Activated T-cell treated with anti-CD3 and anti-CD28 coated beads, Interleukin-2, amount 50 U/mL, for 72 hours (primary cell): ENCODE measurements at regions not wholly inside any gene's neighbourhood (a gene's known extent, or its start where the extent isn't known, plus 50 kb on each side); places are given as distances from the start of the nearest gene placed in this dataset.

Experiments used
- ATAC-seq, 2 donors: fragments of 150-1000 bp; cut with Tn5 transposase; replicated peaks in 1 of 2; 2 replicates each; pipeline ENCODE4 v1.10.0; 2021; ENCODE audit warnings: moderate library complexity in 2 of 2, mild to moderate bottlenecking in 1 of 2
- DNase-seq, 2 donors: peaks; one replicate each; pipeline ENCODE4 v3.0.0; 2021 to 2022; ENCODE audit warnings: mixed read lengths in 1 of 2
- H3K27ac Mint-ChIP-seq: one replicate; pipeline ENCODE4 v1.8.0; 2022; ENCODE audit warnings: mild to moderate bottlenecking, moderate library complexity, mixed read lengths
- H3K27me3 Mint-ChIP-seq: one replicate; pipeline ENCODE4 v1.8.0; 2022; ENCODE audit warnings: low read depth, mixed read lengths
- H3K36me3 Mint-ChIP-seq, 2 donors: one replicate each; pipeline ENCODE4 v1.8.0; 2022; ENCODE audit warnings: mixed read lengths in 2 of 2, mild to moderate bottlenecking in 1 of 2; ENCODE audit not compliant: insufficient read depth in 2 of 2
- H3K4me1 Mint-ChIP-seq: one replicate; pipeline ENCODE4 v1.8.0; 2022; ENCODE audit warnings: low read depth, mixed read lengths
- H3K4me3 Mint-ChIP-seq, 2 donors: one replicate each; pipeline ENCODE4 v1.8.0; 2022; ENCODE audit warnings: mild to moderate bottlenecking in 2 of 2, mixed read lengths in 2 of 2, moderate library complexity in 2 of 2
- H3K9me3 Mint-ChIP-seq, 2 donors: one replicate each; pipeline ENCODE4 v1.8.0; 2022; ENCODE audit warnings: mixed read lengths in 2 of 2

DNA sequence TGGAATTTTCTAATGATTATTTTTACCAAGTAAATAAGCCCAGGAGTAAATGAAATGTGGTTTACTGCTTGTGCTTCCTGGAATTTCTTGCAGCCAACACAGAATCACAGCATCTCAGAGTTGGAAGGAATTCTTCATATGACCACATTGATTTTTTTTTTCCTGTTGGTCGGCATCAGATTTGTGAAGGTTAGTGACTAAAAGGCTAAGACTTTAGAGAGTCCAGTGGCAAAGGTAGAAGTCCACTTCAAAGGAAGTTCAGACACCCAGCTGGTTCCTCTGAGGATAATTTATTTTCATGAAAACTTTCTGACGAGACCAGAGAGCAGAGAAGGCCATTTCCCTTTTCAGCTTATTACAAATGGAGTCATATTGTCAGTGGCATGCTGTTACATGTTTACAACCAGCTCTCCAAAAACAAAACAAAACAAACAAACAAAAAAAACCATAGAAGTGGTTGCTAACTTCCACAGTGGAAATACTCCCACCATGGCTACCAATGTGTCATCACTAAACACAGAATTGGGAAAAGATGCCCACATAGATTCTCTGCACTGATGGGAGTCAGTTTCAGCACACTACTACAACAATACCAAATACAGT is 77.2 kb upstream of the CDC42BPA start:
- peaks cover 5% of the 10 kb centered on the region for H3K27me3 Mint-ChIP-seq
- H3K36me3 Mint-ChIP-seq = no peaks in the 10 kb centered on the region
- H3K27ac Mint-ChIP-seq = no peak overlapping the region
- no peak overlapping the region for H3K4me3 Mint-ChIP-seq
- ATAC-seq (no peak), DNase-seq (no peak)
- no peaks in the 10 kb centered on the region for H3K4me1 Mint-ChIP-seq
- no peaks in the 10 kb centered on the region for H3K9me3 Mint-ChIP-seq

DNA sequence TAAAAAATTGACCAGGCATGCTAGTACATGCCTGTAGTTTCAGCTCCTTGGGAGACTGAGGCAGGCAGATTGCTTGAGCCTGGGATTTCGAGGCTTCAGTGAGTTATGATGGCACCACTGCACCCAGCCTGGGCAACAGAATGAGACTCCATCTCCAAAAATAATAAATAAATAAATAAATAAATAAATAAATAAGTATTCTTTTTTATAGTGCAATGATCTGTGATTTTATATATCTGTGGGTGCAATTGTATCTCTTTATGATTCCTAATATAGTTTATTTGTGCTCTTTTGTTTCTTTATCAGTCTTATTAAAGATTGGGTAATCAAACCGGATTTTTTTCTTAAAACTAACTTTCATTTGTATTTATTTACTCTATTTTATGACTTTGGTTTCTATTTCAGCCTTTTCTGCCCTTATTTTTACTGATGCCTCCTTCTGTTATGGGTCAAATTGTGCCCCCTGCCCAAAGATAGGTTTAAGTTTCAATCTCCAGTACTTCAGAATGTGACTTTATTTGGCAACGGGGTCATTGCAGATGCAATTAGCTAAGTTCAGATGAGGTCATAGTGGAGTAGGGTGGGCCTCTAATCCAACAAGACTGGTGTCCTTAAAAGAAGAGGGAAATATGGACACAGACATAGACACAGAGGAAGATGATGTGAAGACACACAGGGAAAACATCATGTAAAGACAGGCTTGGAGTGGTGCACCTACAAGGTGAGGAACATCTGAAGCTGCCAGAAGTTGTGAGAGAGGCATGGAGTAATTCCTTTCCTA is 74.9 kb upstream of the CDC42BPA start:
- Mint-ChIP-seq H3K27me3 (peaks cover 5% of the 10 kb centered on the region), H3K36me3 (no peaks in the 10 kb centered on the region), H3K4me1 (no peaks in the 10 kb centered on the region), H3K9me3 (no peaks in the 10 kb centered on the region), H3K27ac (no peak overlapping the region), H3K4me3 (no peak overlapping the region)
- DNase-seq (no peak), ATAC-seq (no peak)

DNA sequence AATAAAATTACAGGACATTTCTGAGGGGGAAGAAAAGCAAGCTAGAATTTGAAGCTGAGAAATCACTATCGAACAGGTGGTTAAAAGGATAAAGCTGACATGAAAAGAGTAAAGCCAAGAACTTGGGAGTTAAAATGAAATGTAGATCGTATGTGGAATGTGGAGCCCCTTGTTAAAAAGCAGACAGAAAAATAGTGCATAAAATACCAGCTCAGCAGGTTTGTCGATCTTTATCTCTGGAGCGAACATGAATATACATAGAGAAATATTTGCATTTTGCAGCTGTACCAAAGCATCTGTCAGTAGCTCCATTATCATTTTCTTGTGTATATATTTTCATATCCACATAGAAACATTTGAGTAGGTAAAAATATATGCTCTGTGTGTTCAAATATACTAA is 73.6 kb upstream of the CDC42BPA start:
- H3K4me3 Mint-ChIP-seq = no peak overlapping the region
- H3K27ac Mint-ChIP-seq = no peak overlapping the region
- ATAC-seq (no peak), DNase-seq (no peak)
- H3K4me1 Mint-ChIP-seq = no peaks in the 10 kb centered on the region
- no peaks in the 10 kb centered on the region for H3K36me3 Mint-ChIP-seq
- H3K27me3 Mint-ChIP-seq = no peaks in the 10 kb centered on the region
- H3K9me3 Mint-ChIP-seq = no peaks in the 10 kb centered on the region

DNA sequence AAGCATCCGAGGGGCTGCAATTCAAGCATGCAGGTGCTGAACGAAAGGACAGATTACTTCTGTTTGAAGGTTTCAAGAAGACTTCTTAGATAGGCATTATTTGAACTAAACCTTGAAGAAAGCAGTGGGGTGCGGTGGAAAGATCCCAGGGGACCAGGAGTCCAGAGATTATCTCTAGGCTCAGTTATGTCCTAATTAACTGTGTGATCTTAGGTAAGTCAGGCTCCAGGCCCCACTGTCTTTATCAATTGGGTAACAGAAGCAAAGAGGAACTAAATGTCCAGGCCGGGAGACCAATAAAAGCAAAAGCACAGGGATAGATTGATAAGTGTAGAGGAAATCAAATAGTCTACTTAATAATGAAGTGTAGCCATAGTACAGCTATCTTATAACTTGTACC is 72.9 kb upstream of the CDC42BPA start:
- ATAC-seq (no peak), DNase-seq (no peak)
- Mint-ChIP-seq H3K4me1 (no peaks in the 10 kb centered on the region), H3K4me3 (no peak overlapping the region), H3K9me3 (no peaks in the 10 kb centered on the region), H3K27ac (no peak overlapping the region), H3K36me3 (no peaks in the 10 kb centered on the region), H3K27me3 (no peaks in the 10 kb centered on the region)

DNA sequence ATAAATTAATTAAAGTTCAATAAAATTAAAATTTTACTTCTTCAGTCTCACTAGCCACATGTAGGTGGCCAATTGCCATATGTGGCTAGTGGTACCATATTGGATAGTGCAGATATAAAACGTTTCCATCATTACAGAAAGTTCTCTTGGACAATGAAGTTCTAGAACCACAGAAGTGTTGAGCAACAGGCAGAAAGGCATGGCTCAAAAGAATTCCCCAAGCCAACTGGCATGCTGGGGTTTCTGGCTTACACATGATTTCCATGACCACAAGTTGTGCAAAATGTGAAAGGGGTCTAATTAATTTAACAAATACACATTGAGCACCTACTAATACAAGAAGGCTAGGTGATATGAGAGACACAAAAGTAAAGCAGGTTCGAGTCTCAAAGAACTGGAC is 72.2 kb upstream of the CDC42BPA start:
- no peak overlapping the region for H3K27ac Mint-ChIP-seq
- no peak for DNase-seq
- no peaks in the 10 kb centered on the region for H3K36me3 Mint-ChIP-seq
- no peaks in the 10 kb centered on the region for H3K4me1 Mint-ChIP-seq
- ATAC-seq = no peak
- no peaks in the 10 kb centered on the region for H3K27me3 Mint-ChIP-seq
- no peak overlapping the region for H3K4me3 Mint-ChIP-seq
- H3K9me3 Mint-ChIP-seq = no peaks in the 10 kb centered on the region

DNA sequence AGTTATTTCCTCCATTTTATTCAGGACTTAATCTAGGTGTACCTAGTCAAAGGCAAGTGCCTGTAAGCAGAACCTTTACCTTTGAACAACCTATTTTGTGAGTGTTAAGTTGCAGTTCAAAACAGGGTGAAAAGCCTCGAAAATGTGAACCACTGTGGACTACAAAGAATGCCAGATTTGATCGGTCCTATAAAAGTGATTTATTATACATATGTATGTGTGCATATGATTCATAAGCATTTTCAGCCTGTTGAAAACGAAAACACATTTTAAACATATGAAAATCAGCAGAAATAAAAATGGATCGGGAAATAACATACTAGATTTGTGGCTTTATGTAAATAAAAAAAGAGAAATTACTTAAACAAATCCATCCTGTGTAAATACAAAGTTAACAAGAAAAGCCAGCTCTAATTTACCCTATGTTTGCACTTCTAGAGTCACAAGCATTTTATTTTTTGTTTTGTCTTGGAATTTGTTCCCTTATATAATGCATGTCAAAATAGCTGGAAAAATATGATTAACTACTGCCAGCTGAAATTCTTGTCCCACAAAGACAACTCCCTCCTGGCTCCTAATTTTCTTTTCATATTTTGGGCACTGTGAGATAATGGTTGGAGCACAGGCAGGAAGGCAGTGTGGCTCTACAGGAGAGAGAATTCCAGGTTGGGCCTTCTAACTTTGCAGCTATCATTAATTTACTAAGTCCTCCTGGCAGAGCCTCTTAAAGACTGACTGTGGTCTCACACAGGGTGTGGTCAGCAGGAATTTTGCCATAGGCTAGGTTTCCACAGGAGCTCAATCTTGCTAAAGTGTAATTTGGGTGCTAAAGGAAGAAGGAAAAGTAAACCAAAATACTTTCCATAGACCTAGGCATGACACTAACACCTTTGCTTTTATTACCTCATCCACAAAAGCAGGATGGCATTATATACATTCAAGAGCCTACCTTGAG is 70.2 kb upstream of the CDC42BPA start:
- Mint-ChIP-seq H3K27me3 (peaks cover 6% of the 10 kb centered on the region), H3K4me1 (no peaks in the 10 kb centered on the region), H3K9me3 (no peaks in the 10 kb centered on the region), H3K27ac (no peak overlapping the region), H3K4me3 (no peak overlapping the region), H3K36me3 (no peaks in the 10 kb centered on the region)
- ATAC-seq (no peak), DNase-seq (no peak)

DNA sequence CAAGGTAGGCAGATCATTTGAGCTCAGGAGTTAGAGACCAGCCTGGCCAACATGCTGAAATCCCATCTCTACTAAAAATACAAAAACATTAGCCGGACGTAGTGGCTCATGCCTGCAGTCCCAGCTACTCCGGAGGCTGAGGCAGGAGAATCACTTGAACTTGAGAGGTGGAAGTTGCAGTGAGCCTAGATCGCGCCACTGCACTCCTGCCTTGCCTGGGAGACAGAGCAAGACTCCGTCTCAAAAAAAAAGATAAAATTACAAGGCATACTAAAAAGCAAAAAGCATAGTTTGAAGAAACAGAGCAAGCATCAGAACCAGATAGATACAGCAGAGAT is 61.2 kb upstream of the CDC42BPA start:
- H3K4me1 Mint-ChIP-seq = no peaks in the 10 kb centered on the region
- H3K9me3 Mint-ChIP-seq = no peaks in the 10 kb centered on the region
- DNase-seq = no peak
- H3K4me3 Mint-ChIP-seq = no peak overlapping the region
- peaks cover 32% of the 10 kb centered on the region for H3K27me3 Mint-ChIP-seq
- no peak for ATAC-seq
- no peaks in the 10 kb centered on the region for H3K36me3 Mint-ChIP-seq
- H3K27ac Mint-ChIP-seq = no peak overlapping the region

DNA sequence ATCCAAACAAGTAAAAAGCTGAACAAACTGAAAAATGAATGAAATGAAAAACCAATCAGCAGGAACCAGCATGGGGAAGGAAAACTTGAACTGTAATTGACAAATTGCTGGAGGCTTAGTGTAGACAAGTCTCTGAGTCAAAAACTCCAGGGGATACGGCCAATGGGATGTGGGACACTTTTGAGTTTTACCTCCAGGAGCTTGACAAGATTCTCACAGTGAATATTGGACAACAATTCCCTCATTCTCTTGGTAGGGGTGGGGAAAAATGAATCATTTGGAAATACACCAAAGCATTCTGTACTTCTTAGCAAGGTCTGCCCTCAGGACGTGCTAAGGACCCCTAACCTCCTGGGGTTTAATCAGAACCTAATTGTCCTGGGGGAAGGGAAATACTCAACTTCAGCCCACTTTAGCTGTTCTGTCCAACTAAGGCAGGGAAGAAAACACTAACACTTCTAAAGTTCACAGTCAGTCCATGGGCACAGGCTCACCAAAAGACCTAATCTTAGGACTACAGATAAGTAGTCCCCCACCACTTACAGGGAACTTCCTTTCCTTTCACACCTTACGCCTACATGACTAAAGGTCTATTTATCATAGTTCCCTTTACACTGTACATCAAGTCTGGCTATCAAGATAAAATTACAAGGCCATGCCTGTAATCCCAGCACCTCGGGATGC is 60.7 kb upstream of the CDC42BPA start:
- no peaks in the 10 kb centered on the region for H3K36me3 Mint-ChIP-seq
- DNase-seq = no peak
- H3K9me3 Mint-ChIP-seq = no peaks in the 10 kb centered on the region
- ATAC-seq = no peak
- peaks cover 29% of the 10 kb centered on the region for H3K27me3 Mint-ChIP-seq
- H3K4me1 Mint-ChIP-seq = no peaks in the 10 kb centered on the region
- H3K4me3 Mint-ChIP-seq = no peak overlapping the region
- no peak overlapping the region for H3K27ac Mint-ChIP-seq

DNA sequence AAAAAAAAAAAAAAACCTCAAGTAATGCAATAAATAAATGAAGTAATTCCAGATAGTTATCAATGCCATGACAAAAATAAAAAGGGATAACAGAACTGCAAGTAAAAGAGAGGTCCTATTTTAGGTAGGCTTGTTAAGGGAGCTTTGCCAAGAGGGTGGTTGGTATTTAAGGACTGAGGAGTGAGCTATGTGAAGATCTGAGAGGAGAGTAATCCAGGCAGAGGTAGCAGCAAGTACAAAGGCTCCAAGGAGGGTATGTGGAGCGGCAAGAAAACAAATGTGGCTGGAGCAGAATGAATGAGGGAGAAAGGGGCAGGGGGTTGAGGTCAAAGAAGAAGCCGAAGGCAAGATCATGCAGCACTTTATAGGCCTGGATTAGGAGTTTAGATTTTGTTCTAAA is 59.9 kb upstream of the CDC42BPA start:
- no peaks in the 10 kb centered on the region for H3K36me3 Mint-ChIP-seq
- ATAC-seq (no peak), DNase-seq (no peak)
- no peak overlapping the region for H3K27ac Mint-ChIP-seq
- H3K9me3 Mint-ChIP-seq = no peaks in the 10 kb centered on the region
- no peak overlapping the region for H3K4me3 Mint-ChIP-seq
- no peaks in the 10 kb centered on the region for H3K4me1 Mint-ChIP-seq
- H3K27me3 Mint-ChIP-seq = peaks cover 26% of the 10 kb centered on the region

DNA sequence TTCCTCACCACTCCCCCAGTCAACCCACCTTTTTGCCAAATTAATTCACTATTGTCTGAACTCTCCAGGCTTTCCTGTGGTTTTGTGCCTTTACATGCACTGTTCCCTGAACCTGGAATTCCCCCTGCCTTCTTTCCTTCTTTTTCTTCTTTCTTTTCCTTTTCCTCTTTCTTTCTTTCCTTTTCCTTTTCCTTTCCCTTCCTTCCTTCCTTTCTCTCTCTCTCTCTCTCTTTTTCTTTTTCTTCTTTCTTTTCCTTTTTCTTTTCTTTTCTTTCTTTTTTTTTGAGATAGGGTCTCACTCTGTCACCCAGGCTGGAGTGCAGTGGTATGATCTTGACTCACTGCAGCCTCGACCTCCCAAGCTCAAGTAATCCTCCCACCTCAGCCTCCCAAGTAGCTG is 56.6 kb upstream of the CDC42BPA start:
- no peaks in the 10 kb centered on the region for H3K9me3 Mint-ChIP-seq

DNA sequence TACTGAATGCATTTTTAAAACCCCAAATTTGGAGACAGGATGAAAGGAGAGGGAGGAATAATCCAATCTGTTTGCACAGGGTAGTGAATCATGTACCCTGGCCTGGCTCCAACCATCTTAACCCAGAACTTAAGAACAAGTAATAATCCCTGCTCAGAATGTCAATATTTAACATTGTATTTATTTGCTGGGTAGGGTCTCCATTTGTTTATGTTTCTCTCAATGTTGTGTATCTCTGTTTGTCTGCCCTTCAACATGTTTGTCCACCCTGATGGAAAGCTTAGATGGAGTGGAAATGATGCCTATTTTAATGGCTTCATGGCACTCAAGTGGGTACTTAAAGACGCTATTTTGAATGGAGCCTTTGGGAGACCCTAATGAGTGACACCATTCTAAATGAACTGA is 54.4 kb upstream of the CDC42BPA start:
- H3K4me1 Mint-ChIP-seq = no peaks in the 10 kb centered on the region
- H3K36me3 Mint-ChIP-seq = no peaks in the 10 kb centered on the region
- H3K9me3 Mint-ChIP-seq = no peaks in the 10 kb centered on the region
- no peak overlapping the region for H3K27ac Mint-ChIP-seq
- DNase-seq (no peak), ATAC-seq (no peak)
- H3K27me3 Mint-ChIP-seq = peaks cover 3% of the 10 kb centered on the region
- H3K4me3 Mint-ChIP-seq = no peak overlapping the region

More for the DNA sequence above, 56.6 kb upstream of the CDC42BPA start:
- Mint-ChIP-seq H3K4me1 (no peaks in the 10 kb centered on the region), H3K4me3 (no peak overlapping the region), H3K27ac (no peak overlapping the region), H3K27me3 (peaks cover 18% of the 10 kb centered on the region), H3K36me3 (no peaks in the 10 kb centered on the region)
- no peak for DNase-seq
- ATAC-seq = no peak

DNA sequence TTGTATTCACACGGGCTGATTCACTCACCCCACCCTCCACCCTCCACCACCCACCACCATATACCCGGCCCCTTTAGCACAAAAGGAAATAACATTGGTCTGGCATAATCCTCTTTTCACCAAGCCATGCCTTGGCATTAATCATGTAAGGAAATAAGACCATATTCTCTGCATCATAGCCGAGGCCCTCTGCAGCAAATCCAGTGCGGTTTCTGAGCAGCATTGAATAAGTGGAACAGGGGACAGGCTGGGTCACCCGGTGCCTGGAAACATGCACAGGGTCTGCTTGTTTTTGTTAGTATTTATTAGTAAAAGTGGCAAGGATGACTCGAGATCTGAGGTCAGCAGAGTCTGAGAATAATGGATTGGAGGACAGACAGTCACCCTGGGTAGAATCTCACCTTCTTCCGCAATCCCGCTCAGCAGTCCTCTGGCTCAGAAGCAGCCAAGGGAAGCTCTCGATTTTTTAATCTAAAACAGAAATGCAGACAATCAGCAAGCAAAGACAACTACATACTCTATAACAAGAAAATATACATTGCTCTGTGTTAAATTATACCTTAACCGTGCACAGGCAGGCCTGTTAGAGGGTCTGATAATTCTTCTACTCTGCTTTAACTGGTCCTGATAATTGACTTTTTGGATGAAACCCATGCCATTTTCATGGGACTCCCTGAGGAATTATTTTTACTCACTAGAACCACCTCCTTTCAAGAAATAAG is 52.4 kb upstream of the CDC42BPA start:
- Mint-ChIP-seq H3K27ac (no peak overlapping the region), H3K4me3 (no peak overlapping the region), H3K36me3 (no peaks in the 10 kb centered on the region), H3K27me3 (no peaks in the 10 kb centered on the region), H3K9me3 (no peaks in the 10 kb centered on the region), H3K4me1 (no peaks in the 10 kb centered on the region)
- DNase-seq (no peak), ATAC-seq (no peak)
